ENCODE measurements at regions not wholly inside any gene's neighbourhood (a gene's known extent, or its start where the extent isn't known, plus 50 kb on each side); places are given as distances from the start of the nearest gene placed in this dataset.

DNA sequence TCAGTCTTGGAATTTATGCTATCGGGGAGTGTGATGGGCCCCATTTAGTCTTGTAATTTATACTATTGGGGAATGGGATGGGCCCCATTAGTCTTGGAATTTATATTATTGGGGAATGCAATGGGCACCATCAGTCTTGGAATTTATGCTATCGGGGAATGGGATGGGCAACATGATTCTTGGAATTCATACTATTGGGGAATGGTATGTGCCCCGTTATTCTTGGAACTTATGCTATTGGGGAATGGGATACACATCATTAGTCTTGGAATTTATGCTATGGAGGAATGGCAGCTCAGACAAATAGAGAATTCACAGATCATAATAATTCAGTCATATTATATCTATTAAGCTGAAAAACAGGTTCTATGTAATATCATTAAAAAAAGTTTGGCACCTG, 300.3 kb downstream of the SMOC2 start:
- DNase-seq (ENCODE audit: extremely low spot score): no peak
- ChIA-PET CTCF (no interaction called here), POLR2A (no interaction called here)
- no peak for TF ChIP-seq ELF4 (IDR thresholded peaks at IDR 0.05)
- TF ChIP-seq ZNF384 (IDR thresholded peaks at IDR 0.05): no peak
- no peak for TF ChIP-seq HDGF (IDR thresholded peaks at IDR 0.05; ENCODE audit: borderline replicate concordance)
- TF ChIP-seq L3MBTL2 (conservative IDR thresholded peaks at IDR 0.05): no peak
- TF ChIP-seq, protein P1, sequence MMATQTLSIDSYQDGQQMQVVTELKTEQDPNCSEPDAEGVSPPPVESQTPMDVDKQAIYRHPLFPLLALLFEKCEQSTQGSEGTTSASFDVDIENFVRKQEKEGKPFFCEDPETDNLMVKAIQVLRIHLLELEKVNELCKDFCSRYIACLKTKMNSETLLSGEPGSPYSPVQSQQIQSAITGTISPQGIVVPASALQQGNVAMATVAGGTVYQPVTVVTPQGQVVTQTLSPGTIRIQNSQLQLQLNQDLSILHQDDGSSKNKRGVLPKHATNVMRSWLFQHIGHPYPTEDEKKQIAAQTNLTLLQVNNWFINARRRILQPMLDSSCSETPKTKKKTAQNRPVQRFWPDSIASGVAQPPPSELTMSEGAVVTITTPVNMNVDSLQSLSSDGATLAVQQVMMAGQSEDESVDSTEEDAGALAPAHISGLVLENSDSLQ (IDR thresholded peaks at IDR 0.05): no peak
- no peak for TF ChIP-seq LEF1 (IDR thresholded peaks at IDR 0.05; ENCODE audit: borderline replicate concordance)
- no peak for TF ChIP-seq NFRKB (IDR thresholded peaks at IDR 0.05)

DNA sequence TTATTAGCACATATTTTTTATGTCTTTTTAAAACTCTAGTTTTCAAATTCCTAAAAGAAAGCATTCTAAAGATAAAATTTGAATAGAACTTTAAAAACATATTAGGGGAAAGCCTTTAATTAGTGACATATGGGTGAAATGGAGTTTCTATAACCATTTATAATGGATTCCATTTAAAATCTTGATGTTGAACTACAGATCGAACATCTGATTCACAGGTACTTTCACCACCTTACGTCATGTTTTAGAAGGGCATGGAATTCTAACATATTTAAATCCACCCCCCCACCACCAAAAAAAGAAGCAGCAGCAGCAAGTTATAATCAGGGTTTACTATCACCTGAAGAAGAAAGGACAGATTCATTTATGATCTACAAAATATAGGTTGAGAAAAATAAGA, 298.4 kb downstream of the SMOC2 start:
- TF ChIP-seq BHLHE40 (IDR thresholded peaks at IDR 0.05; ENCODE audit: borderline replicate concordance): no peak
- DNase-seq (ENCODE audit: extremely low spot score): no peak
- CTCF ChIA-PET: no interaction called here
- POLR2A ChIA-PET: no interaction called here

DNA sequence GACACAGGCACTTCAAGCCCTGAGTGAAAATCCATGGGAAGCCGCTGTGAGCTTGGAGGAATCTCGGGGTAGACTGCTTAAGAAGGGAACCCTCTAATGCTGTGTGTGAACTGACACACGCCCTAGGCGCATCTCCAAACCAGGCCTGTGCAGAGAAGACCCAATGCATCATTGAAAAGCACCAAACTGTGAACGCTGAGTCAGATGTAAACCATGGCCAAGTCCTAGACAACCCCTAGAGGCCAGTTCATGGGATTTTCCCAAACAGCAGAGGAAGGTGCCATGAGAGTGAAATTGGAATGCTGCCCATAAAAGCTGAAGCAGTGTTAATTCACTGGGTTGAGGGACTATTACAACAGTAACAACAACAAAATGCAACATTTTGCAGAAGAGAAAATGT, 296.5 kb downstream of the SMOC2 start:
- ChIA-PET CTCF (no interaction called here), POLR2A (no interaction called here)
- DNase-seq (ENCODE audit: extremely low spot score): no peak
- TF ChIP-seq ZNF384 (IDR thresholded peaks at IDR 0.05) (no peak), ARNT (IDR thresholded peaks at IDR 0.05) (no peak), FOXA1 (IDR thresholded peaks at IDR 0.05) (no peak), FOXM1 (IDR thresholded peaks at IDR 0.05; ENCODE audit: borderline replicate concordance) (no peak), SP1 (IDR thresholded peaks at IDR 0.05) (no peak), FOXK2 (IDR thresholded peaks at IDR 0.05) (no peak), LEF1 (IDR thresholded peaks at IDR 0.05; ENCODE audit: borderline replicate concordance) (no peak), NFRKB (IDR thresholded peaks at IDR 0.05) (no peak), L3MBTL2 (conservative IDR thresholded peaks at IDR 0.05) (no peak), ELF4 (IDR thresholded peaks at IDR 0.05) (no peak)

DNA sequence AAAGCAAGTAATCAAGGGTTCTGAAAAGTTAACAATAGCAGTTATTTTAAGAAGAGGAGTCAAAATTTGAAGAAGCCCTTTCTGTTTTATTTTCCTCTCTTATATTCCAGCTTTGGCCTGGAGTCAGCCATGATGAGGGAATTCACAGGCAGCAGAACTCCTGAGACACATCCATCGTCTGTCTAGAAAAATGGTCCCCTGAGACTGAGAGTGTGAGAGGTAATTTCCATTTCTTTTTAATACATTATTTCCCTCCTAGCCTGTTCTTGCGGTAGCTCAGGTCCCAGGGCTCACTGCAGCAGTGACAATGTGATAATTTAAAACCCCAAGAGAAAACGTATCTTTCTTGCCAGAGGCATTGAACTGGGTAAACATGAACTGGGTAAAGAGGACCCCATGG, 296.0 kb downstream of the SMOC2 start:
- TF ChIP-seq, protein P1 (IDR thresholded peaks at IDR 0.05): no peak
- TF ChIP-seq L3MBTL2 (conservative IDR thresholded peaks at IDR 0.05) (no peak), FOXA1 (IDR thresholded peaks at IDR 0.05) (no peak), FOXK2 (IDR thresholded peaks at IDR 0.05) (no peak), FOXM1 (IDR thresholded peaks at IDR 0.05; ENCODE audit: borderline replicate concordance) (no peak), CTBP1 (IDR thresholded peaks at IDR 0.05; ENCODE audit: borderline replicate concordance) (no peak), SP1 (IDR thresholded peaks at IDR 0.05) (no peak), ZNF384 (IDR thresholded peaks at IDR 0.05) (no peak), ARNT (IDR thresholded peaks at IDR 0.05) (no peak), NFRKB (IDR thresholded peaks at IDR 0.05) (no peak), ELF4 (IDR thresholded peaks at IDR 0.05) (no peak), LEF1 (IDR thresholded peaks at IDR 0.05; ENCODE audit: borderline replicate concordance) (no peak), TARDBP (IDR thresholded peaks at IDR 0.05) (no peak), BHLHE40 (IDR thresholded peaks at IDR 0.05; ENCODE audit: borderline replicate concordance) (no peak), SUZ12 (IDR thresholded peaks at IDR 0.05) (no peak), HDGF (IDR thresholded peaks at IDR 0.05; ENCODE audit: borderline replicate concordance) (no peak)
- ChIA-PET CTCF (no interaction called here), POLR2A (no interaction called here)
- DNase-seq (ENCODE audit: extremely low spot score): no peak

DNA sequence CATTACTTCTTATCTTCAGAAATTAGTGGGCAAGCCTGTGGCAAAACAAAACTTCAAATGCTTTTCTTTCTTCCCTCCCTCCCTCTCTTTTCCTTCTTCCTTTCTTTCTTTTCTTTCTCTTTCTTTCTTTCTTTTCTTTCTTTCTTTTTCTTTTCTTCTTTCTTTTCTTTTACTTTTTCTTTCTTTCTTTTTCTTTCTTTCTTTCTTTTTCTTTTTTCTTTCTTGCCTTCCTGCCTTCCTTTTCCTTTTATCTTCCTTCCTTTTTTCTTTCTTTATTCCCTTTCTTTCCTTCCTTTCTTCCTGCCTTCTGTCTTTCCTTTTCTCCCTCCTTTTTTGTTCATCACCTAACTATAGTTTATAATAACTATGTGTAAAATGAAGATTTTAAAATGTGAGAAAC, 295.1 kb downstream of the SMOC2 start:
- ChIA-PET CTCF (no interaction called here), POLR2A (no interaction called here)
- TF ChIP-seq FOXM1 (IDR thresholded peaks at IDR 0.05; ENCODE audit: borderline replicate concordance): no peak
- TF ChIP-seq ARNT (IDR thresholded peaks at IDR 0.05): no peak
- 0 out of 2 replicates have a peak, but pooled peaks have one; percentile 26 for TF ChIP-seq SUZ12 (IDR thresholded peaks at IDR 0.05)
- no peak for DNase-seq (ENCODE audit: extremely low spot score)

DNA sequence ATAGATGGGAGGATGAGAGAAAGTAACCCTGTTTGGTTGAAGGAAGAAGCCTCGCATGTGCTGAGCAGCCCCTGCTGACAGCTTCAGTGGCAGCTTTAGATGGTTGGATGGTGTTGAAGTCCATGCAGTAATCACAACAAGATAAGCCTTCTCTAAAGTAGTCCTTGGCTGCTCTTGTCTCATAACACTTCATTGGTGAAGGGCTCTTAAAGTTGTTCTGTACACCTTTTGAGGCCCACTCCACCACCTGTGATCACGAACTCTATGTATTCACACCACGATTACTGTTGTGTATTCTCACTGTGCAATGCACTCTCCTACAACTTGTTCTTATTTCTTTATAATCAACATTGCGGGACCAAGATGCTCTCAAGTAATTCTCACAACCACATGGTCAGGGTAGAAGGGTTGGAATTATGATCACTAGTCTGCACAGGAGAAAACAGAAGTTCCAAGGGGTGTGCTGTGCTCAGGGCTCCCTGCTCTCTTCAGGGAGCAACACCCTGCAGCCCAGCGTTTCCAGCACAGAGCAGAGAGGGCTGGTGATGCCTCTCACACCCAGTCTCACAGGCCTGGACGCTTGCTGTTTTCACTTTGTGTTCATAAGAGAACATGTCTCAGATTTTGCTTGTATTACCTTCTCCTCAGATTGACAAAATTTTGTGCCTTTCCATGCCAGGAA, 294.4 kb downstream of the SMOC2 start:
- TF ChIP-seq SUZ12 (IDR thresholded peaks at IDR 0.05) (no peak), TARDBP (IDR thresholded peaks at IDR 0.05) (no peak)
- no peak for DNase-seq (ENCODE audit: extremely low spot score)
- CTCF ChIA-PET: no interaction called here
- POLR2A ChIA-PET: no interaction called here

DNA sequence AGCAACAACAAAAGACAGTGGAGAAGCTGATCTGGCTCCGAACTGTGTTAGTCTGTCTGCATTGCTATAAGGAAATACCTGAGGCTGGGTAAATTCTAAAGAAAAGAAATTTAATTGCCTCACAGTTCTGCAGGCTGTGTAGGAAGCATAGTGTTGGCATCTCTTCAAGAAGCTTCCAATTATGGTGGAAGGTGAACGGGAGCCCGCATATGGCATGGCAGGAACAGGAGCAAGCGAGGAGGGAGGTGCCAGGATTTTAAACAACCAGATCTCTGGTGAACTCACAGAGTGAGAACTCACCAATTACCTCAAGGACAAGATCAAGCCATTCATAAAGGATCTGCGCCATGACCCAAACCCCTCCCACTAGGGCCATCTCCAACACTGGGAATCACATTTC, 293.5 kb downstream of the SMOC2 start:
- ChIA-PET POLR2A (no interaction called here), CTCF (interaction anchor here (0.6 kb wide), 1 partner anchor 34 kb away, joined by 3 read pairs; no protein-coding TSS in a partner anchor)
- no peak for DNase-seq (ENCODE audit: extremely low spot score)
- TF ChIP-seq FOXM1 (IDR thresholded peaks at IDR 0.05; ENCODE audit: borderline replicate concordance) (no peak), SP1 (IDR thresholded peaks at IDR 0.05) (no peak), ELF4 (IDR thresholded peaks at IDR 0.05) (no peak)

DNA sequence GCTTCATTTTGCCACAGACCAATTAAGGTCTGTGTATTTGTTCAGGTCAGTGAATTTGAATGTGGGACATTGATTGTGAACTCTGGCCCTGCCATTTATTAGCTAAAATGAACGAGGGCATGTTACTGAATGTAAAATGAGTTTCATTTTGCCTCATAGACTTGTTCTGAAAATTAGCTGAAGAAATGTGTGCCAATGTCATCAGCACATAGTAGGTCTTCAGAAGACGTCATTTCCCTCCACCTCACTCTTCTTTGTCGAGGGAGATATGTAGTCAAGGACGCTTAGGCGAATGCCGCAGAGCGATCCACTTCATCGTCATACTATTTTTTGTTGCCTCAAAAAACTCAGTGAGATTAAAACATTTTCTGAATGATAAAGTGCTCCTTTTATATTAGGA, 291.7 kb downstream of the SMOC2 start:
- TF ChIP-seq LEF1 (IDR thresholded peaks at IDR 0.05; ENCODE audit: borderline replicate concordance): no peak
- no peak for TF ChIP-seq NFRKB (IDR thresholded peaks at IDR 0.05)
- TF ChIP-seq L3MBTL2 (conservative IDR thresholded peaks at IDR 0.05): no peak
- TF ChIP-seq HDGF (IDR thresholded peaks at IDR 0.05; ENCODE audit: borderline replicate concordance): no peak
- no peak for TF ChIP-seq FOXA1 (IDR thresholded peaks at IDR 0.05)
- no peak for TF ChIP-seq TARDBP (IDR thresholded peaks at IDR 0.05)
- no peak for TF ChIP-seq SP1 (IDR thresholded peaks at IDR 0.05)
- TF ChIP-seq BHLHE40 (IDR thresholded peaks at IDR 0.05; ENCODE audit: borderline replicate concordance): no peak
- no peak for TF ChIP-seq ELF4 (IDR thresholded peaks at IDR 0.05)
- no peak for TF ChIP-seq FOXM1 (IDR thresholded peaks at IDR 0.05; ENCODE audit: borderline replicate concordance)
- no peak for TF ChIP-seq ARNT (IDR thresholded peaks at IDR 0.05)
- TF ChIP-seq, protein P1 (IDR thresholded peaks at IDR 0.05): no peak
- TF ChIP-seq CTBP1 (IDR thresholded peaks at IDR 0.05; ENCODE audit: borderline replicate concordance): no peak
- no peak for TF ChIP-seq FOXK2 (IDR thresholded peaks at IDR 0.05)
- TF ChIP-seq SUZ12 (IDR thresholded peaks at IDR 0.05): no peak
- TF ChIP-seq ZNF384 (IDR thresholded peaks at IDR 0.05): no peak
- CTCF ChIA-PET: no interaction called here
- DNase-seq (ENCODE audit: extremely low spot score): no peak
- POLR2A ChIA-PET: no interaction called here
